Prostate gland (tissue), 2 donors: ENCODE measurements at regions not wholly inside any gene's neighbourhood (a gene's known extent, or its start where the extent isn't known, plus 50 kb on each side); places are given as distances from the start of the nearest gene placed in this dataset.

Source experiments
- POLR2A ChIP-seq: fragments of 450-650 bp; IDR thresholded peaks from one replicate; pipeline ENCODE4 v1.6.1; 2016; ENCODE audit warnings: antibody characterized with exemption, mild to moderate bottlenecking
- POLR2AphosphoS5 ChIP-seq: sonication (generic); formaldehyde crosslinking; IDR thresholded peaks from one replicate; pipeline ENCODE4 v1.6.1; 2017; ENCODE audit warnings: antibody characterized with exemption
- TF ChIP-seq, protein P1 (sequence below), 4 experiments: fragments of 200-600 bp in 2 of 4; fragments of 450-650 bp in 2 of 4; sonication (generic) in 2 of 4; IDR thresholded peaks; 1 replicate in 3 of 4; 2 replicates in 1 of 4; pipeline ENCODE4 v1.5.1; 2016 to 2019; ENCODE audit warnings: antibody characterized with exemption in 4 of 4, mild to moderate bottlenecking in 2 of 4, moderate library complexity in 2 of 4

DNA sequence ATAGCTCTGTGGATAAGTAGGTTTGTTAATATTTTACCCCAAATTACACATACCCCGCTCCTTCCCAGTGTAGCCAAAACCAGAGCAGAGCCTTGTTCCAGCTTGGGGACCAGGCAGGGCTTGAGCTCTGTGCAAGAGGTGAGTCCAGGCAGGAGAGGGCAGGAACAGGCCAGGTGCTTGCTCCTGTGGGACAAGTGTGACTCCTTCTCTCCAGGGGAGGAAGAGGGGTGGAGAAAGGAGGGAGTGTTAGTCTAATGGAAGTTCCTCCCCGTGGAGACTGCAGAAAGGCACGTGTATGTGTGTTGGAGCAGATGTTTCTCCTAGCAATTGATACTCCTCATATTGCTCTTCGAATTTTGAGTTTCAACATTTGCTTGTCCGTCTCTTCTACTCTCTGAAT lies 201.0 kb downstream of the FGF9 start:
- TF ChIP-seq, protein P1, sequence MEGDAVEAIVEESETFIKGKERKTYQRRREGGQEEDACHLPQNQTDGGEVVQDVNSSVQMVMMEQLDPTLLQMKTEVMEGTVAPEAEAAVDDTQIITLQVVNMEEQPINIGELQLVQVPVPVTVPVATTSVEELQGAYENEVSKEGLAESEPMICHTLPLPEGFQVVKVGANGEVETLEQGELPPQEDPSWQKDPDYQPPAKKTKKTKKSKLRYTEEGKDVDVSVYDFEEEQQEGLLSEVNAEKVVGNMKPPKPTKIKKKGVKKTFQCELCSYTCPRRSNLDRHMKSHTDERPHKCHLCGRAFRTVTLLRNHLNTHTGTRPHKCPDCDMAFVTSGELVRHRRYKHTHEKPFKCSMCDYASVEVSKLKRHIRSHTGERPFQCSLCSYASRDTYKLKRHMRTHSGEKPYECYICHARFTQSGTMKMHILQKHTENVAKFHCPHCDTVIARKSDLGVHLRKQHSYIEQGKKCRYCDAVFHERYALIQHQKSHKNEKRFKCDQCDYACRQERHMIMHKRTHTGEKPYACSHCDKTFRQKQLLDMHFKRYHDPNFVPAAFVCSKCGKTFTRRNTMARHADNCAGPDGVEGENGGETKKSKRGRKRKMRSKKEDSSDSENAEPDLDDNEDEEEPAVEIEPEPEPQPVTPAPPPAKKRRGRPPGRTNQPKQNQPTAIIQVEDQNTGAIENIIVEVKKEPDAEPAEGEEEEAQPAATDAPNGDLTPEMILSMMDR (IDR thresholded peaks at IDR 0.05): no peak
- TF ChIP-seq POLR2AphosphoS5: no peak
- TF ChIP-seq POLR2A: no peak
